T-helper 2 cell treated with Interferon-gamma antibody and Interleukin-4, amounts not matched to agents 100 ng/mL and 5 ng/mL, for 36 hours (primary cell): ENCODE measurements at regions not wholly inside any gene's neighbourhood (a gene's known extent, or its start where the extent isn't known, plus 50 kb on each side); places are given as distances from the start of the nearest gene placed in this dataset.
"Not testable (repeated sequence)": the region's sequence is repeated elsewhere in the genome, so short reads cannot be mapped to it uniquely, and the experiment has no call there.

Experiments used
- intact Hi-C: fragments of 100-400 bp; cut with micrococcal nuclease; formaldehyde crosslinking; loops from one replicate; pipeline ENCODE4 v1.15.1; 2023

GRCh38 chr1:95297906-95298305, 63.9 kb downstream of the RWDD3 start:
- intact Hi-C loops = not testable (repeated sequence)

- intact Hi-C loops = no loop called here
These were observed 67.1 kb downstream of the RWDD3 start for GRCh38 chr1:95301091-95301490.

DNA sequence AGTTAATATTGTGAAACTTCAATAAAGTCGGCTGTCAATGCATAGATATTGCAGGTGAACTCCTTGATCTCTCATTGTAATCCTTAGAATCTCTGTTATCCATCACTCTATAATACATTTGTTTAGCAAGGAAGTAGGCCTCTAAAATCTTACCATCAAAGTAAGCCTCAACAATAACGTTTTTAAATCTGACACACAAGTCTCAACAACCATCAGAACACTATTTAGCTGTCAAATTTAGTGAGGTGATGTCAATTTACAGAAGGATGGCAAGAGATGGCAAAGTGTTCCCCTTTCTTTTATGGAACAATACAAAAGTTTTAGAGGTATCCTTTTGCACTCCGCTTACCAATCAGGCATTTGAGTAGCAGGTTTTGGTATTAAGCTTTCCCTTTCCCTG, 67.6 kb downstream of the RWDD3 start:
- intact Hi-C loops = no loop called here

GRCh38 chr1:95304803-95305202, 70.8 kb downstream of the RWDD3 start:
- intact Hi-C loops = no loop called here

DNA sequence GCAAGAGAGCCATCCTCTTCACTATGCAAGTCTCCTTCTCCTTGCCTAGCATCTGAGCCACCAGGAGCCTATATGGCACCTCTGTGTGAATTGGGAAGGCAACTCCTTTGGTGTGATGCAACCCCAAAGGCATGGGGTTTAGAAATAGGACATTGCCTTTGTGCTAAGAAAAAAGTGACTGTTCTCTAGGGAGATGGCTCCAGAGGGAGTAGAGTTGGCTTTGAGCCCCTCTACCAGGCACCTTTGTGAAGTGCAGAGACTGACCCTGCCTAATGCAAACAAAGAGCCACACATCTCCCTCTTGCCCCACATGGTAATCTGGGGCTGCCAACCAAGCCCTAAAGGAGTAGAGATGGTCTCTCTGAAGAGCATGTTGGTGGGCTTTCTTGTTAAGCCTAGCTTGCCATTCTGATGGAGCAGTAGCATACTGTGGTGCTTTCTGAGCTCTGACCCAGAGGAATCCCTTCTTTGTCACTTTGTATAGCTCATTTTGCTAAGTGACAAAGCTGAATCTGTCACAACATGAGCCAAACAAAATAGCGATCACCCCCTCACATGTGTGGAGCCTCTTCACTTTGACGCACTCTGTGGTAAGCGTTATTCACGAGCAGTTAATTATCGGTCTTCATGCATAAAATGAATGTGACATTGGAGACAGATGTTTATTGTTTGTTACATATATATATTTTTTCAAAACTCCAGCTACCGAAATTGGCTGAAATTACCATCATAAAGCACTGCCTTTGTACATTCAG, 74.4 kb downstream of the RWDD3 start:
- intact Hi-C loops = no loop called here

DNA sequence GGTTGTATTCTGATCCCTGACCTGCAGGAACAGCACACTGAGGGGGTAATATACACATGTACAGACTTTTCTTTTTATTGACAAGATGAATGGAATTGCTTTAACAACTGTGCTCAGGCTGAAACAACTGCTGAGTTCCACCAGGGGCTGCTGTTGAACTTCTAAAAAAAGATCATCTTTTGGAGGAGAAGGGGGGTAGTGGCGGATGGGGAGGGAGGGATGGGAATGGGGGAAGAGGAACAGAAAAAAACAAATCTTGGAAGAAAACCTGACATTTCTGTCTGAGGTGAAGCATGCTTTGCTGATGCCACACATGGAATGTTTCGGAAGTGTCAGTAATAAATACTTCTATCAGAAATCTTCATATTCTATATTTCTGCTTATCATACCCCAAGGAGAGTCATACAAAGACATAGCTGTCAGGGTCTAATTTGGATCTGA, 75.0 kb downstream of the RWDD3 start:
- intact Hi-C loops = no loop called here

DNA sequence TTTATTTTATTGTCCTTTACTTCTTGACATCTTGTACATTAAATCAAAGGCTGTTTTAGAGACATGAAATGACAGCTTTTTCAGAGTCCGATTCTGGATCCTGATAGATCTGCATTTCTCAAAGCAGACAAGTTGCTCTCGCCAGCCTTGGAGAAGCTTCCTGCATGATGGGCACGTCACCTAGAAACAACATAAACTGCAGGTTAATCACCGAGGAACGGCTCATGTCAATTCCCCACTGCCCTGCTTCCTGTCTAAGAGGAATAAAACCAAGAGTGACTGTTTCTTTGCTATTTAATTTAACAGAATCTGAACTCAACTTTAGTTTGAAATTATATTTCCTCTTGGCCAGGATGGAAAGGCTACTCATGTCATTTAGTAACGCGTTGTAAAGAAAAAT, 77.0 kb downstream of the RWDD3 start:
- intact Hi-C loops = no loop called here

DNA sequence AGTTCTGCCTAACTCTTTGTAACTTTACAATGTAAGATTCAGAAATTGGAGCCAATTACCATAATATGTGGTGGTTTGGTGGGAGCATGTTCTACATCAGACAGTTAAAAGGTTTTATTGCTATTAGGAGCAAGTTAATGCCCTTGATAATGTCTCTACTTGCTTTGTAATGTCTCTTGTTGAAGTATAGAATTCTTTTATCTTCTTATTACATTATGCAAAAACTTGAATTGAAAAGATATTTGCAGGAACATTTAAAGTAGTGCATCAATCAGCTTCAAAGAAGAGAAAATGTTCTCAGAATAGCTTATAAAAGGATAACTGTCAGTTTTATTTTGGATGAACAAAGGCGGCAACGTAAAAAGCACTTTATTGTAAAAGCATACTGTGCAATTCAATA, 77.8 kb downstream of the RWDD3 start:
- intact Hi-C loops = no loop called here

DNA sequence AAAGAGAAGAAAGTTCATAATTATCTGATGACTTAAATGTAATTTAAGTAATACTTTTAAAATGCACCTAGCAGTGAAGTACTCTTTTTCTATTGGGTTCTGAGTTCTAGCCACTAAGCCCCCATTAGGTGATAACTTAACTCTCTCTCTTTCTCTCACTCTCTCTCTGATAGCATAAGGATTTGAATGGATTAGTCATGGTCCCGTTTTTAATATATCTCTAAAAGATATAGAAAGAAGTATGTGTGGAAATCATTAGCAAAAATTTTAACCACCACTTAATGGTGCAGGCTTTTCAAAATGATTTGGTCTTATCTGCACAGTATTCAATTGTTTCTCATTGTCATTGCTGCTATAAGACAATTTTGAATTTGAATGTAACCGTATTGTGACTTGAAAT, 78.2 kb downstream of the RWDD3 start:
- intact Hi-C loops = no loop called here

DNA sequence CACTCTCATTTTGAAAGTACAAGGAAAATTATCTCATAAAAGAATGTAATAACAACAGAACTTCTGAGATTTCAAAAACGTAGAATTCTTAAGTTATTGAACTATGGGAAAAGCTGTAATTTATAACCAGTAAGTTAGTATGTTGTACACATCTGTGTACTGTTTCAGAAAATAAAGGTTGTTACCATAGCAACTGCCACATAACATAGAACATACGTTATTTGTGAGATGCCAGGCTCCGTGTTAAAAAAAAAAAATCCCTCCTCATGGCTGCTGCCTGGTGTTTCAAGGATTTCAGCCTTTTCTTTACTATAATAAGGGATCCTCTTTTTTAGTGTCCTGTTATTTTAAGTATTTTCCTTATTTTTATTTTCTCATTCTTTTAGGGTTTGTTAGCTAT, 79.5 kb downstream of the RWDD3 start:
- intact Hi-C loops = no loop called here

GRCh38 chr1:95321531-95321930, 87.5 kb downstream of the RWDD3 start:
- intact Hi-C loops = no loop called here

GRCh38 chr1:95323123-95323522, 89.1 kb downstream of the RWDD3 start:
- intact Hi-C loops = no loop called here

DNA sequence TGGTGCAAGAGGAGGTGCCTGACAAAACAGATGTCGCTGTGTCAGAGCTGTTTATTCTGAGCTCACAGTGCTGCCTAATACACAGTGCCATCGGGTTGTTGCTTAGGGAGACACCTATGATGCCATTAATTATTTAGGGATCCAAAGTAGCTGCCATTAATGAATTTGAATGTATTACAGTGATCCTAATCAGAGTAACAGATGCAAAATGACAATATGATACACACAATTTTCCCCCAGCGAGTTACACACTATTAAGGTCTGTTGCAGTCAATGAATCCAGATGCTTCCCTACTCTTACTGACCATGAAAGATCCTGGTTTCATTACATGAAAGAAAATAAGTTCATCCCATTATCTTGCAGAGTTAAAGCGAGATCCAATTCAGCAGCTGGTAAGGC, 91.3 kb downstream of the RWDD3 start:
- intact Hi-C loops = no loop called here

GRCh38 chr1:95326023-95326422, 92.0 kb downstream of the RWDD3 start:
- intact Hi-C loops = no loop called here

DNA sequence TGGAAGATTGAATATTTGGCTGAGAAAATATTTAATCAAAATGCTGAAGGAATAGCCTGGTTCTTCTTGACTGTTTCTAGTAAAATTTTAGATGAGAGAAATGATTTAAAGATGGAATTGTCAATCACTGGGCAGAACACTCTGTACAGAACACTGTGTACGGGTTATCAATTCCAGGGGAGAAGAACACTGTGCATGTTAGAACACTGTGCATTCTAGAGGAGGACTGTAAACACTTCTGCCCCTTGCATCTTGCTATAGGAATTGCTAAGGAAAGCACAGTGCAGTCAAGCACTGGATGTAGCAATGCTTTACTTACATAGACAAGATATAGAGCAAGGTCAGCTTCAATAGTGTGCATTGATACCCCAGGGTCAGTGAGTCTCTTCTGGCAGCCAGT, 98.7 kb downstream of the RWDD3 start:
- intact Hi-C loops = no loop called here

DNA sequence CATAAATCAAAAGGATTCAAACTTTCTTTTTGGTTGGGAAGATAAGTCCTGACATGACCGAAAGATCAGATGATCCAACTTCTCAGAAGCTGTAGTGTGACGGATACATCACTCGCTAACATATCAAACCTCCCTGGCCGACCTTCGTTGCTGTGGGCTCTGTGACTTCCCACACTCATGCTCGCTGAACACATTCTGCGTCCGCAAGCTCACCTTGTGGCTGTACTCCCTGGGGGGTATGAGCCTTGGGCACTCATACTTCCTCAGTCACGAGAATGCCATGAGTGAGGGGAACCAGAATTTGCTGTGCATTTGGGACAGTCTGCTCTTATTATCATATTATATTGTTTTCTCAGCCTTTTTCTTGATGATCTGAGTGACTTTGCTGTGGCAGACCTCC, 105.4 kb downstream of the RWDD3 start:
- intact Hi-C loops = no loop called here

DNA sequence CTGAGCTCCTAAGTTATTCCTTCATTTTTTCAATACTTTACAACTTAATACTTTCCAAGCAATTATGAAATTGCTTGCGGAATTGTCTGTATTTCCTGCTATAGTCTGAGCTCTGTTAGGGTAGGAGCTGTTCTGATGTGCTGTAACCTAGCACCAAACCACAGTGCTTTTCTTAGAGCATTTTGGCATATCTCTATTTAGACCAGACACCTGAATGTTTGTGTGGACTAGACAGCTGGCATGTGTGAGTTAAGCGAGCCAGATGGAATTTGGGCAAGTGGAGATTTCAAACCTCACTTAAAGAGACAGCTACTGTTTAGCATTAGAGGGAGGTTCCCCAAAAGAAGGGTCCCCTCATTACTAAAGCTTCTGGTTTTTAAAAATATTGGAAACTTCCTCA, 106.1 kb downstream of the RWDD3 start:
- intact Hi-C loops = no loop called here

DNA sequence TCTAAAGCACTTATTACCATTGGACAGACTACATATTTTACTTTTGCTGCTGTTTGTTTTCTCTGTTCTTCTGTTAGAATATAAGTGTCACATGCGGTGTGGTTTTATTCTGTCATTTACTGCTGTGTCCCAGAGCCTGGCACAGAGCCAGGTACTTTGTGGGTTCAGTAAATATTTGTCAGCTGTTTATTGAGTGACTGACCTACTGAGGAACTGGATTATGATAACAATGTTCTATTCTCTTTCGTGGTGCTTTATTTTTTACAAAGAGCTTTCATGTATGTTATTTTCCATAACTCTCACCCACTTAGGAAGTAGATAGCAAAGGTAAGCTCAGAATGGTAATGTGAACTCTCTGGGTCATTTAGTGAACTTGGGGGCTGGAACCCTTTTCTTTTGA, 118.8 kb downstream of the RWDD3 start:
- intact Hi-C loops = no loop called here

DNA sequence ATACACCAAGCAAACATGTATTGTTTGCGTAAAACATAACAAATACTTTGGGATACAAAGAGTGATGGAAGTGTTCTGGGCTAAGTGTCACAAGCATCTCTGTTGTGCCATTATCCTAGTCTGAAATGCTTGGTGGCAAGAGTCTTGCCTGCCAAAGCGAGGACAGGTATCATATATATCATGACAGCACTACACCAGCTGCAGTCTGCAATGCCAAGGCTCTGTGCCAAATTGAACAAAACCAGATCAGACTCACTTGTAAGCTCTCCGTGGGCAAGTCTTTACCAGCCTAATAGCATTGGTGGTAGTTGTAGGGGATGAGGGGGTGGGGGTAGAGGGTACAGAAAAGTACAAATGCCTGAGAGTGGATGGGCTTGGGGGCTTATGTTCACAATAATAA, 119.2 kb downstream of the RWDD3 start:
- intact Hi-C loops = no loop called here

- intact Hi-C loops = no loop called here
These were observed 130.5 kb downstream of the RWDD3 start for GRCh38 chr1:95364546-95364945.

DNA sequence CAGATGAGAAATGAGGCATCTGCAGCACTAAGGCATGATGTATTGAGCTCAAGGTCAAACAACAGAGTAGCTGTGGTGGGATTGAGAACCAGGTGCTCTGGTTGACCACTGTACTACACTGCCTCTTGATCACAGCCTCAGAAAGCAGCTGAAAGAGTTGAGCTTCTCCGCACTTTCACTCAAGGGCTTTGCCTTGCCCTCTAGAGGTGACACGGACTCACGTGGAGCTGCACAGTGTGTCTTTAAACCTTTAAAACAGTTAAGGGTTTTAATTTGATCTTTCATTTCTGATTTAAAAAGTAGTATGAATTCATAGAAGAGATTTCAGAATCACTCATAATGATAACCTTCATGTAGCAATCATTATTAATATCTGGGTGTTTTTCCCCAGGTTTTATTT, 132.5 kb downstream of the RWDD3 start:
- intact Hi-C loops = no loop called here

GRCh38 chr1:95368178-95368577, 134.2 kb downstream of the RWDD3 start:
- intact Hi-C loops = no loop called here

DNA sequence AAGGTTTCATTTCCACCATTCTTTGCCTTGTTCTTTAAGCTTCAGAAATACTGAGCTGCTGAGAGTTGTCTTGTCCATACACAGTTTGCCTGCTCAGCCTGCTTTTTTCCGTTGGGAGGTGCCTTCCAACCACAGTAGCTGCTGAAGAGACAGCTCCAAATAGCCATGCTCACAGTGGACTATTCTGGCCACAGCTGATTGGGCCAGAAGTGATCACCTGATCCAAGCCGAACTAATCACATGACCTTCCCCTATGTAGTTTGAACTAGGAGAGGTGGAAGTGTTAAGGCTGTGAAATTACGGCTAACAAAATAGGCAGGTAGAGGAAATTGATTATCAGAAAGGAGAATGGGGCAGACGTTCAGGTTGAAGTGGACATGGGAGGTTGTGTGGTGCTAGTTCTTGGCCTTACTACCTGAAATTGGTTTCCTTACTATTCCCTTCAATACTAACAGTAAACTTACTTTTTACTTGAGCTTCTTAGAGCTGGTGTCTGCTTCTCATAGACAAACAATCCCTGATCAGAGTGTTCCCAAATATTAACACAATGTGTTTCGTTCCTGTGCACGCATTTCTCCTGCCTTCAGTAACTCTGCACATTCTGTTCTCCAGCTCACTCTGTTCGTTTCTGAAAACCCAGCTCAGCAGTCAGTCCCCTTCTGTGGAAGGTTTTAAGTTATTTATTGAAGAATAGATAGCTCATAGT, 136.1 kb downstream of the RWDD3 start:
- intact Hi-C loops = no loop called here
